ENCODE measurements at regions not wholly inside any gene's neighbourhood (a gene's known extent, or its start where the extent isn't known, plus 50 kb on each side); places are given as distances from the start of the nearest gene placed in this dataset.
"Not testable (repeated sequence)": the region's sequence is repeated elsewhere in the genome, so short reads cannot be mapped to it uniquely, and the experiment has no call there.

- Mint-ChIP-seq H3K4me1 (ENCODE audit: low read depth, unreplicated experiment) (no peaks in the 10 kb centered on the region), H3K27ac (ENCODE audit: unreplicated experiment) (no peak overlapping the region), H3K9me3 (ENCODE audit: unreplicated experiment) (no peaks in the 10 kb centered on the region), H3K4me3 (ENCODE audit: unreplicated experiment) (no peak overlapping the region), H3K27me3 (ENCODE audit: unreplicated experiment) (no peaks in the 10 kb centered on the region), H3K36me3 (ENCODE audit: unreplicated experiment) (no peaks in the 10 kb centered on the region)
- no peak for DNase-seq
- no peak for TF ChIP-seq CTCF (IDR thresholded peaks at IDR 0.05; ENCODE audit: partially characterized antibody, unreplicated experiment)
Measured at GRCh38 chr6:153325661-153326060, 194.6 kb upstream of the RGS17 start.

GRCh38 chr6:153312634-153313033, 181.6 kb upstream of the RGS17 start:
- DNase-seq, result peak; percentile 57
- Mint-ChIP-seq H3K36me3 (ENCODE audit: unreplicated experiment) (no peaks in the 10 kb centered on the region), H3K27me3 (ENCODE audit: unreplicated experiment) (no peaks in the 10 kb centered on the region), H3K4me1 (ENCODE audit: low read depth, unreplicated experiment) (no peaks in the 10 kb centered on the region), H3K27ac (ENCODE audit: unreplicated experiment) (no peak overlapping the region), H3K9me3 (ENCODE audit: unreplicated experiment) (no peaks in the 10 kb centered on the region), H3K4me3 (ENCODE audit: unreplicated experiment) (no peak overlapping the region)
- no peak for TF ChIP-seq CTCF (IDR thresholded peaks at IDR 0.05; ENCODE audit: partially characterized antibody, unreplicated experiment)

- no peaks in the 10 kb centered on the region for H3K9me3 Mint-ChIP-seq (ENCODE audit: unreplicated experiment)
- DNase-seq, result no peak
- H3K27me3 Mint-ChIP-seq (ENCODE audit: unreplicated experiment), result no peaks in the 10 kb centered on the region
Measured at GRCh38 chr6:153309651-153310050, 178.6 kb upstream of the RGS17 start.

GRCh38 chr6:153302133-153302532, 171.1 kb upstream of the RGS17 start:
- DNase-seq, result no peak
- H3K27ac Mint-ChIP-seq (ENCODE audit: unreplicated experiment), result no peak overlapping the region

More at GRCh38 chr6:153309651-153310050, 178.6 kb upstream of the RGS17 start:
- no peak overlapping the region for H3K4me3 Mint-ChIP-seq (ENCODE audit: unreplicated experiment)
- no peak overlapping the region for H3K27ac Mint-ChIP-seq (ENCODE audit: unreplicated experiment)
- no peak for TF ChIP-seq CTCF (IDR thresholded peaks at IDR 0.05; ENCODE audit: partially characterized antibody, unreplicated experiment)
- H3K4me1 Mint-ChIP-seq (ENCODE audit: low read depth, unreplicated experiment), result no peaks in the 10 kb centered on the region
- H3K36me3 Mint-ChIP-seq (ENCODE audit: unreplicated experiment), result no peaks in the 10 kb centered on the region

GRCh38 chr6:153301602-153302001, 170.5 kb upstream of the RGS17 start:
- Mint-ChIP-seq H3K4me3 (ENCODE audit: unreplicated experiment) (no peak overlapping the region), H3K9me3 (ENCODE audit: unreplicated experiment) (no peaks in the 10 kb centered on the region), H3K36me3 (ENCODE audit: unreplicated experiment) (no peaks in the 10 kb centered on the region), H3K27ac (ENCODE audit: unreplicated experiment) (no peak overlapping the region), H3K4me1 (ENCODE audit: low read depth, unreplicated experiment) (no peaks in the 10 kb centered on the region), H3K27me3 (ENCODE audit: unreplicated experiment) (no peaks in the 10 kb centered on the region)
- TF ChIP-seq CTCF (IDR thresholded peaks at IDR 0.05; ENCODE audit: partially characterized antibody, unreplicated experiment), result no peak
- no peak for DNase-seq

More at GRCh38 chr6:153302133-153302532, 171.1 kb upstream of the RGS17 start:
- TF ChIP-seq CTCF (IDR thresholded peaks at IDR 0.05; ENCODE audit: partially characterized antibody, unreplicated experiment), result no peak
- H3K9me3 Mint-ChIP-seq (ENCODE audit: unreplicated experiment), result no peaks in the 10 kb centered on the region
- H3K4me1 Mint-ChIP-seq (ENCODE audit: low read depth, unreplicated experiment), result no peaks in the 10 kb centered on the region
- H3K4me3 Mint-ChIP-seq (ENCODE audit: unreplicated experiment), result no peak overlapping the region
- no peaks in the 10 kb centered on the region for H3K36me3 Mint-ChIP-seq (ENCODE audit: unreplicated experiment)
- no peaks in the 10 kb centered on the region for H3K27me3 Mint-ChIP-seq (ENCODE audit: unreplicated experiment)

GRCh38 chr6:153282456-153282855, 151.4 kb upstream of the RGS17 start:
- H3K36me3 Mint-ChIP-seq (ENCODE audit: unreplicated experiment); H3K4me3 Mint-ChIP-seq (ENCODE audit: unreplicated experiment); H3K27me3 Mint-ChIP-seq (ENCODE audit: unreplicated experiment); DNase-seq; H3K4me1 Mint-ChIP-seq (ENCODE audit: low read depth, unreplicated experiment); H3K27ac Mint-ChIP-seq (ENCODE audit: unreplicated experiment); H3K9me3 Mint-ChIP-seq (ENCODE audit: unreplicated experiment): not testable (repeated sequence)
